ENCODE measurements at regions not wholly inside any gene's neighbourhood (a gene's known extent, or its start where the extent isn't known, plus 50 kb on each side); places are given as distances from the start of the nearest gene placed in this dataset.

- DNase-seq (ENCODE audit: low read depth) = no peak
These were observed 93.2 kb upstream of the RTL6 start for GRCh38 chr22:44591146-44591790.

- DNase-seq (ENCODE audit: low read depth) = no peak
These were observed 92.3 kb upstream of the RTL6 start for GRCh38 chr22:44590291-44590690.

GRCh38 chr22:44589831-44590230 is 91.8 kb upstream of the RTL6 start:
- no peak for DNase-seq (ENCODE audit: low read depth)

- no peak for DNase-seq (ENCODE audit: low read depth)
These were observed 90.3 kb upstream of the RTL6 start for GRCh38 chr22:44588348-44588747.

- DNase-seq (ENCODE audit: low read depth) = no peak
These were observed 89.8 kb upstream of the RTL6 start for GRCh38 chr22:44587737-44588310.

- DNase-seq (ENCODE audit: low read depth) = no peak
These were observed 89.1 kb upstream of the RTL6 start for GRCh38 chr22:44586999-44587736.

GRCh38 chr22:44586351-44586990 is 88.4 kb upstream of the RTL6 start:
- no peak for DNase-seq (ENCODE audit: low read depth)

- DNase-seq (ENCODE audit: low read depth) = no peak
These were observed 87.7 kb upstream of the RTL6 start for GRCh38 chr22:44585559-44586350.

GRCh38 chr22:44584256-44584902 is 86.3 kb upstream of the RTL6 start:
- no peak for DNase-seq (ENCODE audit: low read depth)

- no peak for DNase-seq (ENCODE audit: low read depth)
These were observed 85.8 kb upstream of the RTL6 start for GRCh38 chr22:44583854-44584253.

GRCh38 chr22:44583061-44583760 is 85.2 kb upstream of the RTL6 start:
- DNase-seq (ENCODE audit: low read depth) = no peak

GRCh38 chr22:44582016-44582415 is 84.0 kb upstream of the RTL6 start:
- DNase-seq (ENCODE audit: low read depth) = no peak

- no peak for DNase-seq (ENCODE audit: low read depth)
These were observed 83.0 kb upstream of the RTL6 start for GRCh38 chr22:44581096-44581435.

- no peak for DNase-seq (ENCODE audit: low read depth)
These were observed 82.4 kb upstream of the RTL6 start for GRCh38 chr22:44580176-44581095.

- no peak for DNase-seq (ENCODE audit: low read depth)
These were observed 80.6 kb upstream of the RTL6 start for GRCh38 chr22:44578516-44579230.

- DNase-seq (ENCODE audit: low read depth) = no peak
These were observed 80.1 kb upstream of the RTL6 start for GRCh38 chr22:44578110-44578457.

- DNase-seq (ENCODE audit: low read depth) = no peak
These were observed 79.5 kb upstream of the RTL6 start for GRCh38 chr22:44577391-44578109.

GRCh38 chr22:44576311-44577260 is 78.6 kb upstream of the RTL6 start:
- no peak for DNase-seq (ENCODE audit: low read depth)

Measured in fibroblast of the conjunctiva (primary cell).